ENCODE measurements at regions not wholly inside any gene's neighbourhood (a gene's known extent, or its start where the extent isn't known, plus 50 kb on each side); places are given as distances from the start of the nearest gene placed in this dataset.

- TF ChIP-seq, protein P1, sequence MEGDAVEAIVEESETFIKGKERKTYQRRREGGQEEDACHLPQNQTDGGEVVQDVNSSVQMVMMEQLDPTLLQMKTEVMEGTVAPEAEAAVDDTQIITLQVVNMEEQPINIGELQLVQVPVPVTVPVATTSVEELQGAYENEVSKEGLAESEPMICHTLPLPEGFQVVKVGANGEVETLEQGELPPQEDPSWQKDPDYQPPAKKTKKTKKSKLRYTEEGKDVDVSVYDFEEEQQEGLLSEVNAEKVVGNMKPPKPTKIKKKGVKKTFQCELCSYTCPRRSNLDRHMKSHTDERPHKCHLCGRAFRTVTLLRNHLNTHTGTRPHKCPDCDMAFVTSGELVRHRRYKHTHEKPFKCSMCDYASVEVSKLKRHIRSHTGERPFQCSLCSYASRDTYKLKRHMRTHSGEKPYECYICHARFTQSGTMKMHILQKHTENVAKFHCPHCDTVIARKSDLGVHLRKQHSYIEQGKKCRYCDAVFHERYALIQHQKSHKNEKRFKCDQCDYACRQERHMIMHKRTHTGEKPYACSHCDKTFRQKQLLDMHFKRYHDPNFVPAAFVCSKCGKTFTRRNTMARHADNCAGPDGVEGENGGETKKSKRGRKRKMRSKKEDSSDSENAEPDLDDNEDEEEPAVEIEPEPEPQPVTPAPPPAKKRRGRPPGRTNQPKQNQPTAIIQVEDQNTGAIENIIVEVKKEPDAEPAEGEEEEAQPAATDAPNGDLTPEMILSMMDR (IDR thresholded peaks at IDR 0.05 in 8 of 11, conservative IDR thresholded peaks at IDR 0.05 in 3 of 11): no peak
- no peak for TF ChIP-seq POLR2A (IDR thresholded peaks at IDR 0.05)
- no peak for TF ChIP-seq POLR2AphosphoS5 (IDR thresholded peaks at IDR 0.05)
These were observed 348.2 kb downstream of the MYCN start for GRCh38 chr2:16288371-16289112.
